ENCODE measurements at regions not wholly inside any gene's neighbourhood (a gene's known extent, or its start where the extent isn't known, plus 50 kb on each side); places are given as distances from the start of the nearest gene placed in this dataset.

DNA sequence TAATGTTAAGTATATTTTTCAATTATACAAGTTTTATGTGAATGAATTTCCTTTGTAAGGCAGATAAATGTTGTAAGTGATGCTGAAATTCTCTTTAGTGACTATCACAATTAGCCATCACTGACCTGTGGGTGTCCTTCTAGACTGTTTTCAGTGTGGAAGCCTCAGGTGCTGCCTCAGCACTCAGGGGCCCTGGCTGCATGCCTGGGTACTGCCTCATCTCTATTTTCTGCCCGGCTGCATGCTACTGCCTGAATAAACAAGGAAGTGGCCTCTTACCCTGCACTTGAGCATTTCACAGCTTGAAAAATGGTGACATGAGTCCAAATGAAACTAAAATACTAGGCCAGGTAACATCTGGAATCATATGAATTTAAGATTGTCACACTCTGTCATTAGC is 787.6 kb upstream of the SALL3 start:
- TF ChIP-seq, protein P1, sequence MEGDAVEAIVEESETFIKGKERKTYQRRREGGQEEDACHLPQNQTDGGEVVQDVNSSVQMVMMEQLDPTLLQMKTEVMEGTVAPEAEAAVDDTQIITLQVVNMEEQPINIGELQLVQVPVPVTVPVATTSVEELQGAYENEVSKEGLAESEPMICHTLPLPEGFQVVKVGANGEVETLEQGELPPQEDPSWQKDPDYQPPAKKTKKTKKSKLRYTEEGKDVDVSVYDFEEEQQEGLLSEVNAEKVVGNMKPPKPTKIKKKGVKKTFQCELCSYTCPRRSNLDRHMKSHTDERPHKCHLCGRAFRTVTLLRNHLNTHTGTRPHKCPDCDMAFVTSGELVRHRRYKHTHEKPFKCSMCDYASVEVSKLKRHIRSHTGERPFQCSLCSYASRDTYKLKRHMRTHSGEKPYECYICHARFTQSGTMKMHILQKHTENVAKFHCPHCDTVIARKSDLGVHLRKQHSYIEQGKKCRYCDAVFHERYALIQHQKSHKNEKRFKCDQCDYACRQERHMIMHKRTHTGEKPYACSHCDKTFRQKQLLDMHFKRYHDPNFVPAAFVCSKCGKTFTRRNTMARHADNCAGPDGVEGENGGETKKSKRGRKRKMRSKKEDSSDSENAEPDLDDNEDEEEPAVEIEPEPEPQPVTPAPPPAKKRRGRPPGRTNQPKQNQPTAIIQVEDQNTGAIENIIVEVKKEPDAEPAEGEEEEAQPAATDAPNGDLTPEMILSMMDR (IDR thresholded peaks at IDR 0.05; ENCODE audit: low read depth, low read length, poor library complexity, severe bottlenecking), result no peak
- no peak for TF ChIP-seq EZH2phosphoT487 (IDR thresholded peaks at IDR 0.05; ENCODE audit: borderline replicate concordance, low read length)
